ENCODE measurements at regions not wholly inside any gene's neighbourhood (a gene's known extent, or its start where the extent isn't known, plus 50 kb on each side); places are given as distances from the start of the nearest gene placed in this dataset.

DNA sequence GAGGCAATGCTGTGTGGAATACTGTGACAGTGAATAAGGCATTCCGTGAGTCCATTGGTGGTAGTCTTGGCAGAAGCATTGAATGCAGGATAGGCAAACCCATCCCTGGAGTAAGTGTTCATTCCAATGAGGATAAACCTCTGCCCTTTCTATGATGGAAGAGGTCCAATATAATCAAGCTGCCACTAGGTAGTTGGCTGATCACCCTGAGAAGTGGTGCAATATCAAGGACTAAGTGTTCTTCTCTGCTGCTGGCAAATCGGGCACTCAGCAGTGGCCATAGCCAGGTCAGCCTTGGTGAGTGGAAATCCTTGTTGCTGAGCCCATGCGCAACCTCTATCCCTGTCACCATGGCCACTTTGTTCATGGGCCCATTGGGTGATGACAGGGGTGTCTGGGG, 70.1 kb downstream of the FBXO4 start:
- TF ChIP-seq YY1 (IDR thresholded peaks at IDR 0.05; ENCODE audit: low read depth) (no peak), RAD21 (IDR thresholded peaks at IDR 0.05; ENCODE audit: low read depth) (no peak), TEAD4 (IDR thresholded peaks at IDR 0.05) (no peak), NFIC (IDR thresholded peaks at IDR 0.05) (no peak), ZBTB7A (IDR thresholded peaks at IDR 0.05; ENCODE audit: low read depth) (no peak), REST (IDR thresholded peaks at IDR 0.05; ENCODE audit: low read depth) (no peak), CREB1 (IDR thresholded peaks at IDR 0.05; ENCODE audit: low read depth) (no peak)

DNA sequence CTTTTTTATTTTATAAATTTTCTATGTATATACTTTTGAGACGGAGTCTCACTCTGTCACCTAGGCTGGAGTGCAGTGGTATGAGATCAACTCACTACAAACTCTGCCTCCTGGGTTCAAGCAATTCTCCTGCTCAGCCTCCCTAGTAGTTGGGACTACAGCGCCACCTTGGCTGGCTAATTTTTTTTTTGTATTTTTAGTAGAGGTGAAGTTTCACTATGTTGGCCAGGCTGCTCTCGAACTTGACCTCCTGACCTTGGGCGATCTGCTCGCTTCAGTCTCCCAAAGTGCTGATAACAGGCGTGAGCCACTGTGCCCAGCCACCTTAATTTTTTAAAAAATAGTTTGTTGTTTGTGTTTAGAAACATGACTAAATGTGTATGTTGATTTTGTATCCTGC, 76.6 kb downstream of the FBXO4 start:
- TF ChIP-seq RAD21 (IDR thresholded peaks at IDR 0.05; ENCODE audit: low read depth) (0 out of 2 replicates have a peak, but pooled peaks have one; percentile 11), EP300 (IDR thresholded peaks at IDR 0.05; ENCODE audit: borderline replicate concordance) (no peak), NFIC (IDR thresholded peaks at IDR 0.05) (no peak), USF1 (IDR thresholded peaks at IDR 0.05) (no peak), MAX (IDR thresholded peaks at IDR 0.05) (no peak), TAF1 (IDR thresholded peaks at IDR 0.05; ENCODE audit: low read depth) (no peak)

DNA sequence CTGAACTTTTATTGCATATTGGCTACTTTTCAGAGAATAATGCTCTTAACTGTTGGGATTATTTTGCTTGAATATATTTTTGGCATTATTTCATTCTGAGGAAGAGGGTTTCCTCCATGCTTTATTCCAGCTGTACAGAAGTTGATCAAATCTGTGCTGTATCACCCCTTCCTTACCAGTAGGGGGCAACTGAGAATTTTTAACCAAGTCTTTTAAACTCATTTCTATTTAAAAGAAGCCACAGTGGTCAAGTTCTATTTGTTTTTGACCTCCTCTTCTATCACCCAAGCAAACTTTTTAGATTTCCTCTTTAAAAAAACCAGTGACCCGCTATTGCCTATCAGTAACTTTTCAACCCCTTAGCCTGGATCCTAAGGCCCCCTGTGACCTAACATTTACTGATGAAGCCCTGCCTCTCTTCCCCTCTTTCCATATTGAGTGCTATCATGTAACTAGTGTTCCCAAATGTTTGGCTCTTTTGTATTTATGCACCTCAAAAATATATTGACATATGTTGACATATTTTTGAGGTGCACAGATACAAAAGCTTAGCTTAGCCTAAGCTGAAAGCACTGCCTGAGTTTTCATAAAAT, 80.6 kb downstream of the FBXO4 start:
- TF ChIP-seq EP300 (IDR thresholded peaks at IDR 0.05; ENCODE audit: borderline replicate concordance) (no peak), RAD21 (IDR thresholded peaks at IDR 0.05; ENCODE audit: low read depth) (peak; percentile 44; the same call in 1 of the 2 replicates)

DNA sequence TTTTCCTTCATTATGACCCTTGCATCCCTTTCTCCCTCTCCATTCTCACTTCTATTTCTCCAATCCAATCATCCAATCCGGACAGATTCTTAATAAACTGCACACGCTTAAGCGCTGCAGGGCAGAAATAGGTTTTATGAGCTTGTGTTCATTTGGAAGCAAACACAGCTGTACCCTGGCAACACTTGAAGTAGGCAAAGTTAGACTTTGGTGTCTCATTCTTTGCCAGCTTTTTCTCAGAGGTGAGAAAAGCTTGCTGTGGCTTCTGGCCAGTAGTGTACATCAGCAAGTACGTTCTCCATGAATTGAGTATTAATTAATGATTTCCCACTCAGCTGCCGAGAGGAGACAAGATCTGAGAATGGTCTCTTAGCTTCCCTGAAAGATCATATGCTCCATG, 88.5 kb downstream of the FBXO4 start:
- TF ChIP-seq YY1 (IDR thresholded peaks at IDR 0.05; ENCODE audit: low read depth) (no peak), RAD21 (IDR thresholded peaks at IDR 0.05; ENCODE audit: low read depth) (no peak), TCF12 (IDR thresholded peaks at IDR 0.05; ENCODE audit: low read depth) (no peak), MAX (IDR thresholded peaks at IDR 0.05) (no peak), EP300 (IDR thresholded peaks at IDR 0.05; ENCODE audit: borderline replicate concordance) (no peak), TEAD4 (IDR thresholded peaks at IDR 0.05) (no peak), USF1 (IDR thresholded peaks at IDR 0.05) (no peak), TAF1 (IDR thresholded peaks at IDR 0.05; ENCODE audit: low read depth) (no peak), EGR1 (IDR thresholded peaks at IDR 0.05) (no peak), CEBPB (IDR thresholded peaks at IDR 0.05) (no peak), CREB1 (IDR thresholded peaks at IDR 0.05; ENCODE audit: low read depth) (no peak)

GRCh38 chr5:42015254-42015653, 90.2 kb downstream of the FBXO4 start:
- TF ChIP-seq TAF1 (IDR thresholded peaks at IDR 0.05; ENCODE audit: low read depth), result no peak

GRCh38 chr5:42015681-42016080, 90.6 kb downstream of the FBXO4 start:
- no peak for TF ChIP-seq NFIC (IDR thresholded peaks at IDR 0.05)
- no peak for TF ChIP-seq FOXM1 (IDR thresholded peaks at IDR 0.05; ENCODE audit: borderline replicate concordance, low read depth)
- TF ChIP-seq MAX (IDR thresholded peaks at IDR 0.05), result no peak
- no peak for TF ChIP-seq ZBTB7A (IDR thresholded peaks at IDR 0.05; ENCODE audit: low read depth)
- TF ChIP-seq EGR1 (IDR thresholded peaks at IDR 0.05), result no peak
- TF ChIP-seq TAF1 (IDR thresholded peaks at IDR 0.05; ENCODE audit: low read depth), result no peak
- TF ChIP-seq EP300 (IDR thresholded peaks at IDR 0.05; ENCODE audit: borderline replicate concordance), result no peak
- no peak for TF ChIP-seq RAD21 (IDR thresholded peaks at IDR 0.05; ENCODE audit: low read depth)
- no peak for TF ChIP-seq TEAD4 (IDR thresholded peaks at IDR 0.05)
- no peak for TF ChIP-seq TCF12 (IDR thresholded peaks at IDR 0.05; ENCODE audit: low read depth)
- no peak for TF ChIP-seq CEBPB (IDR thresholded peaks at IDR 0.05)

DNA sequence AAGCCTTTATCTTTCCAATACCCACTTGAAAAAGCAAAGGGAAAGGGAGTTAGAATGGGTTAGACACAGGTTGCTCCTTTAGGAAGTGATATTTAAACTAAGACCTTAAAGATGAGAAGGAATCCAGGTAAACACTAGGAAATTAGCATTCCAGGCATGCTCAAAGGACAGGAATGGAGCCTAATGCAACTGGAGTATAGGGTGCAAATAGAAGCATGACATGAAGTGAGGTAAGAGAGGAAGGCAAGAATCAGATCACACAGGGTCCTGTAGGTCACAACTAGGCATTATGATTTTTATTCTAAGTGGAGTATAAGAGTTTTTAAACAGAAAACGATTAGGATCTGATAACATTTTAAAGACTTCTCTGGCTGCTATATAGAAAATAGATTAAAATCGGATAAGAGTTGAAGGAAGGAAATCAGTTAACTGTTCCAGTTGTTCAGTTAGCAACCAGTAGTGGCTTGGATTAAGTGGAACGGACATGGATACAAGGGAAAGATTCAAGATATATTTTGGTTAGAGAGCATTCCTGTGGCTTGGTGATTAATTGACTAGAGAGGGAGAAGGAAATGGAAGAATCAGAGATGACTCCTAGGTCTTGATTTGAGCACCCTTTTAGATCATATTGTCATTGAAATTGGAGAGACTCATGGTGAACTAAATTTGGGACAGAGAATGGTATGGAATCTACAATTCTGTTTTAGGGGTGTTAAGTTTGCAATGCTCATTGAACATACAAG, 95.9 kb downstream of the FBXO4 start:
- no peak for TF ChIP-seq REST (IDR thresholded peaks at IDR 0.05; ENCODE audit: low read depth)

Data from Ishikawa (cell line).